ENCODE measurements at regions not wholly inside any gene's neighbourhood (a gene's known extent, or its start where the extent isn't known, plus 50 kb on each side); places are given as distances from the start of the nearest gene placed in this dataset.

DNA sequence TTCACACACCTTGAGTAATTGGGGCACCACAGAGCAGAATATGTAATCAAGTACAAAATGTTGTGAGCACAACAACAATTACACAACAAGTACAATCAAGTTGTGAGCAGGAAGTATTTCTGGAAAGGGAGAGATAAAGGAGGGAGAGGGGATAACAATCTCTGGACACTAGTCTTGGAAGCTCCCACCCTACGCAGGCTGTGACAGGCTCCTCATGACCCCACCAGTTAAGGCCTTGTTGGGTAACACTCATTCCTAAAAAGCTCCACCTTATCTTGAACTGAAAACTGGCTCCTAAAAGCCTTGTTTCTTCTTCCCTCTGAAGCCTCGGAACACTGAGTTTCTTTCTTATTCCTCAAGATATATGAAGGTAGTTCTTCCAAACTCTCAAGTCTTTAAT, 806.0 kb downstream of the UQCRFS1 start:
- Histone ChIP-seq H4K8ac (replicated peaks; ENCODE audit: insufficient read length, low read depth, low read length) (no peak overlapping the region), H3K4me1 (ENCODE audit: insufficient read depth, low read length) (no peaks in the 10 kb centered on the region), H3K79me1 (ENCODE audit: insufficient read depth, low read depth, low read length, poor library complexity, severe bottlenecking) (no peaks in the 10 kb centered on the region), H3K4me2 (ENCODE audit: insufficient read depth, insufficient read length, low read length) (no peak overlapping the region), H3K9ac (ENCODE audit: extremely low read depth, insufficient read length, low read length) (no peak overlapping the region), H3K23me2 (ENCODE audit: insufficient read length, low read depth, low read length, poor library complexity, severe bottlenecking) (no peaks in the 10 kb centered on the region), H4K5ac (ENCODE audit: insufficient read length, low read depth, low read length) (no peak overlapping the region), H3K27me3 (ENCODE audit: insufficient read depth, low read length) (no peaks in the 10 kb centered on the region), H3K23ac (ENCODE audit: insufficient read length, low read depth, low read length) (no peak overlapping the region), H2AFZ (ENCODE audit: low read length) (no peak overlapping the region), H3K9me3 (ENCODE audit: control insufficient read depth, low read depth, low read length) (no peaks in the 10 kb centered on the region), H2BK12ac (ENCODE audit: insufficient read length, low read depth, low read length) (no peak overlapping the region), H2BK15ac (ENCODE audit: low read depth, low read length) (no peak overlapping the region), H3K56ac (ENCODE audit: insufficient read length, low read depth, low read length) (no peak overlapping the region), H3K18ac (ENCODE audit: insufficient read length, low read depth, low read length) (no peak overlapping the region), H2BK120ac (ENCODE audit: low read depth, low read length, poor library complexity, severe bottlenecking) (no peak overlapping the region), H2BK5ac (ENCODE audit: insufficient read length, low read length) (no peak overlapping the region), H3K79me2 (ENCODE audit: insufficient read depth, low read length) (no peaks in the 10 kb centered on the region), H3K4ac (ENCODE audit: low read depth, low read length) (no peak overlapping the region), H4K20me1 (ENCODE audit: control insufficient read depth, insufficient read depth, insufficient read length) (no peaks in the 10 kb centered on the region), H4K91ac (ENCODE audit: insufficient read length, low read depth, low read length) (no peak overlapping the region), H2AK5ac (ENCODE audit: insufficient read length, low read length) (no peak overlapping the region), H3K27ac (ENCODE audit: insufficient read length, low read depth, low read length) (no peak overlapping the region), H2BK20ac (ENCODE audit: low read depth, low read length, poor library complexity, severe bottlenecking) (no peak overlapping the region), H3T11ph (ENCODE audit: low read length) (no peak overlapping the region), H3K14ac (ENCODE audit: insufficient read depth, low read length) (no peak overlapping the region)
- H3K36me3 Mint-ChIP-seq (ENCODE audit: insufficient read depth in 1 of 3, low read depth in 3 of 3): no peaks in the 10 kb centered on the region; a peak in 1 of 7 replicates
- H3K27me3 Mint-ChIP-seq (ENCODE audit: low read depth): no peaks in the 10 kb centered on the region; the same call in 1 of the 2 replicates
- WGBS (ENCODE audit: extremely low coverage, insufficient read length, low lambda C conversion rate): no CpG with 5 or more reads among the region's 2 CpGs
- DNase-seq: no peak
- TF ChIP-seq, protein P1, sequence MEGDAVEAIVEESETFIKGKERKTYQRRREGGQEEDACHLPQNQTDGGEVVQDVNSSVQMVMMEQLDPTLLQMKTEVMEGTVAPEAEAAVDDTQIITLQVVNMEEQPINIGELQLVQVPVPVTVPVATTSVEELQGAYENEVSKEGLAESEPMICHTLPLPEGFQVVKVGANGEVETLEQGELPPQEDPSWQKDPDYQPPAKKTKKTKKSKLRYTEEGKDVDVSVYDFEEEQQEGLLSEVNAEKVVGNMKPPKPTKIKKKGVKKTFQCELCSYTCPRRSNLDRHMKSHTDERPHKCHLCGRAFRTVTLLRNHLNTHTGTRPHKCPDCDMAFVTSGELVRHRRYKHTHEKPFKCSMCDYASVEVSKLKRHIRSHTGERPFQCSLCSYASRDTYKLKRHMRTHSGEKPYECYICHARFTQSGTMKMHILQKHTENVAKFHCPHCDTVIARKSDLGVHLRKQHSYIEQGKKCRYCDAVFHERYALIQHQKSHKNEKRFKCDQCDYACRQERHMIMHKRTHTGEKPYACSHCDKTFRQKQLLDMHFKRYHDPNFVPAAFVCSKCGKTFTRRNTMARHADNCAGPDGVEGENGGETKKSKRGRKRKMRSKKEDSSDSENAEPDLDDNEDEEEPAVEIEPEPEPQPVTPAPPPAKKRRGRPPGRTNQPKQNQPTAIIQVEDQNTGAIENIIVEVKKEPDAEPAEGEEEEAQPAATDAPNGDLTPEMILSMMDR (conservative IDR thresholded peaks at IDR 0.05): no peak
- H3K9me3 Mint-ChIP-seq: no peaks in the 10 kb centered on the region; a peak in 2 of 5 replicates
- H3K4me3 Mint-ChIP-seq: no peak overlapping the region
- H3K4me1 Mint-ChIP-seq: peaks cover 9 to 21% of the 10 kb centered on the region in 2 experiments
- H3K27ac Mint-ChIP-seq: no peak overlapping the region
